Nephron (organoid): ENCODE measurements at regions not wholly inside any gene's neighbourhood (a gene's known extent, or its start where the extent isn't known, plus 50 kb on each side); places are given as distances from the start of the nearest gene placed in this dataset.
A peak's percentile ranks its signal among the peaks of the same experiment; 100 is the strongest.

Source experiments
- H3K27ac Mint-ChIP-seq, 3 experiments: 2 replicates each; pipeline ENCODE4 v1.8.0; 2020; ENCODE audit warnings: mixed read lengths in 3 of 3, mild to moderate bottlenecking in 2 of 3, moderate library complexity in 1 of 3
- H3K27me3 Mint-ChIP-seq: 2 replicates; pipeline ENCODE4 v1.8.0; 2021; ENCODE audit warnings: low read depth, mild to moderate bottlenecking, moderate library complexity, mixed read lengths
- H3K36me3 Mint-ChIP-seq: 2 replicates; pipeline ENCODE4 v1.8.0; 2020; ENCODE audit warnings: low read depth, mixed read lengths
- H3K4me1 Mint-ChIP-seq: 2 replicates; pipeline ENCODE4 v1.8.0; 2020; ENCODE audit warnings: mixed read lengths
- H3K4me3 Mint-ChIP-seq, 3 experiments: 2 replicates each; pipeline ENCODE4 v1.8.0; 2020; ENCODE audit warnings: mild to moderate bottlenecking in 3 of 3, mixed read lengths in 3 of 3, moderate library complexity in 2 of 3
- H3K9me3 Mint-ChIP-seq: 2 replicates; pipeline ENCODE4 v1.8.0; 2020; ENCODE audit warnings: mixed read lengths
- TF ChIP-seq, protein P1 (sequence below), 3 experiments: fragments of 200-600 bp; sonication (generic); IDR thresholded peaks; one replicate each; pipeline ENCODE4 v1.5.0; 2021; ENCODE audit warnings: antibody characterized with exemption in 3 of 3; ENCODE audit not compliant: unreplicated experiment in 3 of 3

DNA sequence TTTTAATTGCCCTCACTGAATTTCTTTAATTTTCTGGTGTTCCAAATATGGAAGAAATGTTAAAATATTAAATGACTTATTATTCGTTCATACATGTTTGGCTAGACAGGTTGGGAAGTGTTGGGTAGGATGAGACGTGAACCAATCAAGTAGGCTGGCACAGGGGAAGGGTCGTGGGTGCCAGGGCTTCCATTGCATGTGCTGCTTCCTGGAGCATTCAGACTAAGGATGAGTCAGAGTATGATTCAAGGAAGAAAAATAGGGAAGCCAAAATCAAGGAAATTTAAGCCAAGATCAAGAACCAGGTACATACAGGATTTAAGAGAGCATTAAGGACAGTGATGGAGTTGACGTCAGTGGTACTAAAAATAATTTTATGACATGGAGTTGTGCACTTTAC lies 2068.0 kb downstream of the MAT2B start:
- Mint-ChIP-seq H3K4me3 (no peak overlapping the region), H3K27ac (no peak overlapping the region), H3K9me3 (peaks cover 5% of the 10 kb centered on the region), H3K36me3 (no peaks in the 10 kb centered on the region), H3K27me3 (no peaks in the 10 kb centered on the region), H3K4me1 (no peaks in the 10 kb centered on the region)
- TF ChIP-seq, protein P1, sequence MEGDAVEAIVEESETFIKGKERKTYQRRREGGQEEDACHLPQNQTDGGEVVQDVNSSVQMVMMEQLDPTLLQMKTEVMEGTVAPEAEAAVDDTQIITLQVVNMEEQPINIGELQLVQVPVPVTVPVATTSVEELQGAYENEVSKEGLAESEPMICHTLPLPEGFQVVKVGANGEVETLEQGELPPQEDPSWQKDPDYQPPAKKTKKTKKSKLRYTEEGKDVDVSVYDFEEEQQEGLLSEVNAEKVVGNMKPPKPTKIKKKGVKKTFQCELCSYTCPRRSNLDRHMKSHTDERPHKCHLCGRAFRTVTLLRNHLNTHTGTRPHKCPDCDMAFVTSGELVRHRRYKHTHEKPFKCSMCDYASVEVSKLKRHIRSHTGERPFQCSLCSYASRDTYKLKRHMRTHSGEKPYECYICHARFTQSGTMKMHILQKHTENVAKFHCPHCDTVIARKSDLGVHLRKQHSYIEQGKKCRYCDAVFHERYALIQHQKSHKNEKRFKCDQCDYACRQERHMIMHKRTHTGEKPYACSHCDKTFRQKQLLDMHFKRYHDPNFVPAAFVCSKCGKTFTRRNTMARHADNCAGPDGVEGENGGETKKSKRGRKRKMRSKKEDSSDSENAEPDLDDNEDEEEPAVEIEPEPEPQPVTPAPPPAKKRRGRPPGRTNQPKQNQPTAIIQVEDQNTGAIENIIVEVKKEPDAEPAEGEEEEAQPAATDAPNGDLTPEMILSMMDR (IDR thresholded peaks at IDR 0.05; ENCODE audit: unreplicated experiment in 3 of 3), result no peak

DNA sequence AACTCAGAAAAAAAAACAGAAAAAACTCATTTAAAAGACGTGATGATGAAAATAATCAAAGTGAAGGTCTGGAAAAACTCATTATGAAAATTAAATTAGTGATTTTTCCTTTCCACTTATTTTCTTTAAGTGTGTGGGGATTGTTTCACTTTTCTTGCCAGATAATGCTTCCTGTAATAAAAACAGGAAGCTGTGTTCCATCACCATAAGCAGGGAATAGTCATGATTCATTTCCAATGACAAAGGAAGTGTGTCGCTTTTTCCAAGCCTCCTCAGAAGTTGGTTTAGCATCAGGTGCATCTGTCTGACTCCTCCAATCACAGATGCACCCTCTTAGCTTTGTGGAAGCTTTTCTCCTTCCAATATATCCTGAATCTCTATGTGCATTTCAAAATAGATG lies 2068.7 kb downstream of the MAT2B start:
- TF ChIP-seq, protein P1 (IDR thresholded peaks at IDR 0.05; ENCODE audit: unreplicated experiment in 3 of 3), result no peak
- H3K36me3 Mint-ChIP-seq, result no peaks in the 10 kb centered on the region
- no peaks in the 10 kb centered on the region for H3K4me1 Mint-ChIP-seq
- no peak overlapping the region for H3K27ac Mint-ChIP-seq
- no peak overlapping the region for H3K4me3 Mint-ChIP-seq
- H3K27me3 Mint-ChIP-seq, result no peaks in the 10 kb centered on the region
- peaks cover 5% of the 10 kb centered on the region for H3K9me3 Mint-ChIP-seq

DNA sequence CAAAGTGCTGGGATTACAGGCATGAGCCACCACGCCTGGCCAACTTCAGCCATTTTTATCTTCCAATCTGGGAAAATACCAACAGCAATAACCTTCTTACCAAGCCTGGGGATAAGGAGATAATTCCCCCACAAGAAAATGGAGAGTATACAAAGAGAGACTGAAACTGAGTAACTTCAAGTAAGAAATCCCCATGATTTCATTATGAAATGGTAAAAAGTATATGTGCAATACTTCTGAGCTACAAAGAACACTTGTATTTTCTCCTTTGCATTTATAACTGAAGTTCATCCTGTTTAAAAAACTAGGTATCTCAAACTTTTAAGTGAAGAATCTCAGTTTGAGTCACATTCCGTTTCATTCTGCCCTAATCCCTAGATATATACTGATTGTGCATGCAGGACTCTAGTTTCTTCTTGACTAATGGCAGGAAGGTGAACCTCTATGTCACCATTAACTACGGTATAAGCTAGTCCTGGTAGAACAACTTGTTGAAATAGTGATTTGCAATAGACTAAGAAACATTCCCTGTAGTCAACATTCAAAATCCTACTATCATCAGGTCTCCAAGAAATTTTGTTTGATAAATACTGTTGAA lies 2071.4 kb downstream of the MAT2B start:
- Mint-ChIP-seq H3K27ac (peak overlapping the region in 1 of 3 experiments; percentile 75), H3K4me3 (no peak overlapping the region), H3K27me3 (no peaks in the 10 kb centered on the region), H3K36me3 (no peaks in the 10 kb centered on the region), H3K9me3 (no peaks in the 10 kb centered on the region), H3K4me1 (no peaks in the 10 kb centered on the region)
- TF ChIP-seq, protein P1 (IDR thresholded peaks at IDR 0.05; ENCODE audit: unreplicated experiment in 3 of 3), result no peak

DNA sequence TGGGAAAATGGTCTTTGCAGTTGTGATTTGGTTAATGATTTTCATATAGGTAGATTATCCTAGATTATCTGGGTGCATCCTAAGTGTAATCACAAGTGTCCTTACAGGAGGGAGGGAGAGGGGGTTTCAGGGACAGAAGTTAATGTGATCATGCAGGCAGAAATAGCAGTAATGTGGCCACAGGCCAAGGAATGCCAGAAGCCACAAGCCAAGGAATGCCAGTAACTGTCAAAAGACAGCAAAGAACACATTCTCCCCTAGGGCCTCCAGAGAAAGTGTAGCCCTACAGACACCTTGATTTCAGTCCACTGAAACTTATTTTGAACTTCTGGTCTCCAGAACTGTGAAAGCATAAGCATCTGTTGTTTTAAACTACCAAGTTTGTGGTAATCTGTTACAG lies 2074.5 kb downstream of the MAT2B start:
- Mint-ChIP-seq H3K27ac (no peak overlapping the region), H3K9me3 (no peaks in the 10 kb centered on the region), H3K27me3 (no peaks in the 10 kb centered on the region), H3K36me3 (no peaks in the 10 kb centered on the region), H3K4me3 (no peak overlapping the region), H3K4me1 (no peaks in the 10 kb centered on the region)
- TF ChIP-seq, protein P1 (IDR thresholded peaks at IDR 0.05; ENCODE audit: unreplicated experiment in 3 of 3), result no peak

DNA sequence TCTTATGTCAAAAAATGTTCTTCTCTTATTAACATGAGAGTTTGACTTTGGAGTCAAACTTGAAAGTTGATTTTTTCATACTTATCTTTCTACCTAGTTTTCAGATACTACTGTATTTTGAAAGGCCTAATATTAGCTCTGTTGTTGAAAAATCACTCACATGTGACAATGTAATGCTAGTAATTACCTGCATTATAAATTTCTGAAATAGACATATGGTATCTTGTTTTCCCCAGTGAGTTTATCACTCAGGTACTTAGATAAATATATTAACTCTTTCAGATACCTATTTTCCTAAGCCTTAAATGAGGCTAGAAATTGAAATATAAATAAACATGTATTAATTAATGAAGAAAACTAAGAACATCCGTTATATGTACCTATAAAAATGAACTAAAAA lies 2089.3 kb downstream of the MAT2B start:
- TF ChIP-seq, protein P1 (IDR thresholded peaks at IDR 0.05; ENCODE audit: unreplicated experiment in 3 of 3), result no peak
- Mint-ChIP-seq H3K36me3 (no peaks in the 10 kb centered on the region), H3K27ac (no peak overlapping the region), H3K27me3 (no peaks in the 10 kb centered on the region), H3K9me3 (no peaks in the 10 kb centered on the region), H3K4me3 (no peak overlapping the region), H3K4me1 (peaks cover 6% of the 10 kb centered on the region)

DNA sequence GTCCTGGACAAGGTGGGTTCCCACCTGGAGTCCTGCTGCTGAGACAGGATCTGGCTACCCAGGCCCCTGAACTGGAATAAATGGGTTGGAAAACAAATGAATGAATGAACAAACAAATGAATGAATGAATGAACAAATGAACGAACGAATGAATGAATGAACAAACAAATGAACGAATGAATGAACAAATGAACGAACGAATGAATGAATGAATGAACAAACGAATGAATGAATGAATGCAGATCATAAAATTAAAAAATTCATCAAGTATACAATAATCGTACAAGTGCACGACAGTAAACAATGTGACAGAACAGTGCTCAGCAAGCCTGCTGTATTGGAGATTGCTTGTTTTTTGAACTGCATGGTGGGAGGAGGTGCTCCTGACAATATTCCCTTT lies 2097.1 kb downstream of the MAT2B start:
- Mint-ChIP-seq H3K27me3 (no peaks in the 10 kb centered on the region), H3K36me3 (no peaks in the 10 kb centered on the region), H3K4me1 (no peaks in the 10 kb centered on the region), H3K9me3 (no peaks in the 10 kb centered on the region), H3K27ac (no peak overlapping the region), H3K4me3 (no peak overlapping the region)
- TF ChIP-seq, protein P1 (IDR thresholded peaks at IDR 0.05; ENCODE audit: unreplicated experiment in 3 of 3), result no peak
